ENCODE measurements at regions not wholly inside any gene's neighbourhood (a gene's known extent, or its start where the extent isn't known, plus 50 kb on each side); places are given as distances from the start of the nearest gene placed in this dataset.

- no peak for TF ChIP-seq CHD7 (IDR thresholded peaks at IDR 0.05; ENCODE audit: insufficient replicate concordance, low read length)
- no peak for TF ChIP-seq YY1 (IDR thresholded peaks at IDR 0.05; ENCODE audit: low read depth, low read length)
- TF ChIP-seq RAD21 (IDR thresholded peaks at IDR 0.05 in 1 of 2, conservative IDR thresholded peaks at IDR 0.05 in 1 of 2; ENCODE audit: low read depth in 2 of 2, low read length in 2 of 2), result peak in 1 of 2 experiments; percentile 5; a peak in 1 of 4 replicates
Measured at GRCh38 chr15:48025118-48025517, 95.7 kb upstream of the SLC24A5 start (continued).
